ENCODE measurements at regions not wholly inside any gene's neighbourhood (a gene's known extent, or its start where the extent isn't known, plus 50 kb on each side); places are given as distances from the start of the nearest gene placed in this dataset.
"Not testable (repeated sequence)": the region's sequence is repeated elsewhere in the genome, so short reads cannot be mapped to it uniquely, and the experiment has no call there.

GRCh38 chr14:97077253-97077653 is 280.1 kb downstream of the VRK1 start:
- DNase-seq, result peak; percentile 68

GRCh38 chr14:97077687-97078086 is 280.5 kb downstream of the VRK1 start:
- no peak for DNase-seq

DNA sequence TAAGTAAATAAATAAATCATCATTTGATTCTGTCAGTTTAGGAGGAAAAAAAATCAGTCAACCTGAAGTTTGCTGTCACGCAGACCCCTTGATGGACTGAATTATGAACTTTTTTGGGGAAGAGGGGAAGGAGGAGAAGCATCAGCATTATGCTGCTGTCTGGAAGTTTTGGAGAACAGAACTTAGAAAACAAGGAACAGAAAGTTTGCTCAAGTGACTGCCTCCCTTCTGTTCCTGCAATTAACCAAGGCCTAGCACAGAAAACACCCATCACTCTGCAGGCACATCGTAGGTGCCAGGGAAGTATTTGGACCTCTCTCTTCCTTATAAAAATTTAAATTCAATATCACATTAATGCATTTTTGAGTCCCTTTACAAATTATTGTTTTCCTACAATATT is 283.8 kb downstream of the VRK1 start:
- no peak for DNase-seq

GRCh38 chr14:97095269-97095668 is 298.1 kb downstream of the VRK1 start:
- DNase-seq, result no peak

- no peak for DNase-seq
Observed at GRCh38 chr14:97097296-97097695, 300.1 kb downstream of the VRK1 start.

DNA sequence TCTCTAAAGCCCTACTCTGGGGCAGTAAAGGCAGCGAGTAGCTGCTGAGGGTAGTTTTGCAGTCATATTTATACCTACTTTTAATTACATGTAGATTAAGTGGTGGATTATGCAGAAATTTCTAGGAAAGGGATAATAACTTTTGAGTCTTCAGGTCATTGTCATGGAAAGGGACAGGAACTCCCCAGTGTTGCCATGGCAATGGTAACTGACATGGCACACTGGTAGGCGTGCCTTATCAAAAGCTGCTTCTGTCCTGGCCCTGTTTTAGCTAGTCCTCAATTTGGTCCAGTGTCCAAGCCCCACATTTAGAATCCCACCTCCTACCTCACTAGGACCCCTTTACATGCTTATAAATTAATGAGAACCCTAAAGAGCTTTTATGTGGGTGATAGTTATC is 303.1 kb downstream of the VRK1 start:
- DNase-seq, result no peak

DNA sequence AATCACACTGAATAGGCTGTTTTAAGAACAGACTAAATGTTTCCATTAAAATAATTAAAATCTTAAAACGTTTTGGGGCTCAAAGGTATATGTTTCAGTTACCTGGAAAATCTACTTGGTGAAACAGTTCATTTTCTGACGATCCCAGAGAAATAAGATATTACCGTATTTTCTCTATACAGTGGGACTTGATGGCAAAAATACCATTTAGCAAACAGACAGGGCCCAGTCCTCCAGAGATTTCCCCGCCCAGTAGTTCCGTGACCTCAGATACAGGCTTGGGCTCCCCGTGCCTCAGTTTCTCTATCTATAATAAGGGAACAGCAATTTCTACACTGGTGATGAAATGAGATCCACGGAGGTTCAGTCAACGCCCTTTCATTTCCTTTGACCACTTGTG is 304.4 kb downstream of the VRK1 start:
- DNase-seq, result no peak

GRCh38 chr14:97104029-97104428 is 306.8 kb downstream of the VRK1 start:
- DNase-seq, result no peak

GRCh38 chr14:97106166-97106565 is 309.0 kb downstream of the VRK1 start:
- no peak for DNase-seq

DNA sequence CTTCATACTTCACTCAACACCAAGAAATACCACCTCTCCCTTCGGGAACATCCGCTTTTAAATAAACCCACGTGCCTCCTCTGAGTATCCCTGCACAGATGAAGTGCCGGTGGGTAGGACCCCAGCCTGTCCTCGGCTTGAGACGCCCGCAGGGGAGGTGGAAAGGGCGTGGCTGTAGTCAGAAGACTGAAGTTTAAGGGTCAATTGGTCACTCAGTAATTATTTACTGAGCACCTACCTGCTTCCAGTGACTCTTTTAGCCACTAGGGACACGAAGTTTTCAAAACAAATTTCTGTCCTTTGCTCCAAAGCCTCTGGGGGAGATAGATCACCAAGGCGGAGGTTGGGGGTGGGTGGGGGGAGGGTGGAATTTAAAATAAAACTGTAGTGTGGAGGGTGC is 309.4 kb downstream of the VRK1 start:
- DNase-seq, result no peak

DNA sequence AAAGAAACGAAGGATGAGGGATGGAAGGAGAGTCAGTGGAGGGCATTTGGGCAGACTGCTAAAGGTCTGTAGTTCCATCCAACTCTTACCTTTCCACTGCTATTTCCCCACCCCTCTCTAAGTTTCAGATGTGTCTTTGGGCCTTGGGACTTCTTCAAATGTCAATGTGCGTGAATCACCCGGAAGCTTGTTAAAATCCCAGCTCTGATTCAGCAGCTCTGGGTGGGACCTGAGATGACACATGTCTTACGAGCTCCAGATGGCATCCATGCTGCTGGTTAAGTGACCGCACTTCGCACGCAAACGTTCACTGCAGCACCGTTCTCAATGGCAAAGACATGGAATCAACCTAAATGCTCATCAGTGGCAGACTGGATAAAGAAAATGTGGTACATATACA is 309.9 kb downstream of the VRK1 start:
- DNase-seq, result no peak

GRCh38 chr14:97107760-97108159 is 310.6 kb downstream of the VRK1 start:
- no peak for DNase-seq

- no peak for DNase-seq
Observed at GRCh38 chr14:97109234-97109633, 312.1 kb downstream of the VRK1 start.

GRCh38 chr14:97113339-97113738 is 316.2 kb downstream of the VRK1 start:
- no peak for DNase-seq

DNA sequence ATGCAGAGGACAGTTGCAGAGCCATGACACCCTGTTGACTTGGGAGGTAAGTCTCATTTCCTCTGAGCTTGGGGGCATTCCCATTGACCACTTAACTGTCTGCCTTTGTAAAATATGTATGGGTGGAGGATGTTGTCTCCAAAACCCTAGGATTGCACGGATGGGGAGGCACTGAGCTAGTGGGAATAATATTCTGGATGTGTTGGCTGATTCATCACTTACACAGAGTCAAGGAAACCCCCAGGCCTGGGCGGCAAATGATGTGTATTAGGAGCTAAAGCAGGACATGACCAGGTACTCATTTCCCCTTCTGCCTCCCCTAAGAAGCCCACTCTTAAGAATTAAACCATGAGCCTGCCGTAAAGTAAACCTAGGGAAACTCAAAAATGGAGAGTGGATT is 319.4 kb downstream of the VRK1 start:
- DNase-seq, result no peak

GRCh38 chr14:97117693-97118092 is 320.5 kb downstream of the VRK1 start:
- DNase-seq, result no peak

DNA sequence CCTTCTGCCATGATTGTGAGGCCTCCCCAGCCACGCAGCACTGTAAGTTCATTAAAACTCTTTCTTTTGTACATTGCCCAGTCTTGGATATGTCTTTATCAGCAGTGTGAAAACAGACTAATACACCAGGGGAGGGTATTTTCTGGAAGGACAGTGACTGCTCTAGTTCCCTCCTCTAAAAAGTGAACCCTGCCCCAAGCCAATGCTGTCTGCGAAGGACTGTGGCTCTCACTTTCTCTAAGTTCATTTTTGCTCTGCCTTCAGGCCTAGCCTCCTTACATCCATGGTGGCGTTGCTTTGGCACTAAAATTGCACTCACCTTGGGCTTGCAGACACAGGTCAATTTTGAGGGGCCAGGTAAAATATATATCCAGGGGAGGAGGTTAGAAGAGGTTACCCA is 323.0 kb downstream of the VRK1 start:
- DNase-seq, result no peak

GRCh38 chr14:97120611-97121031 is 323.4 kb downstream of the VRK1 start:
- no peak for DNase-seq

GRCh38 chr14:97129639-97130038 is 332.5 kb downstream of the VRK1 start:
- no peak for DNase-seq

DNA sequence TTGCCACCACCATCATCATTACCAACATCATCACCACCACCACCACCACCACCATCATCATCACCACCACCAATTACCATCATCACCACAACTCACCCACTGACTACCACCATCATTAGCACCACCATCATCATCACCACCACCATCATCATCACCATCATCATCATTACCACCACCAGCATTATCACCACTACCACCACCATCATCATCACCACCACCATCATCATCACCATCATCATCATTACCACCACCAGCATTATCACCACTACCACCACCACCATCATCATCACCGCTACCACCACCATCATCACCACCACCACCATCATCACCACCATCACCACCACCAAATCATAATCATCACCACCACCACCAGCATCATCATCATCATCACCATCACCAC is 338.7 kb downstream of the VRK1 start:
- DNase-seq, result not testable (repeated sequence)

- DNase-seq, result no peak
Observed at GRCh38 chr14:97137705-97138104, 340.5 kb downstream of the VRK1 start.

GRCh38 chr14:97138801-97139200 is 341.6 kb downstream of the VRK1 start:
- no peak for DNase-seq

GRCh38 chr14:97143011-97143410 is 345.8 kb downstream of the VRK1 start:
- DNase-seq, result no peak

GRCh38 chr14:97143456-97143855 is 346.3 kb downstream of the VRK1 start:
- DNase-seq, result no peak

DNA sequence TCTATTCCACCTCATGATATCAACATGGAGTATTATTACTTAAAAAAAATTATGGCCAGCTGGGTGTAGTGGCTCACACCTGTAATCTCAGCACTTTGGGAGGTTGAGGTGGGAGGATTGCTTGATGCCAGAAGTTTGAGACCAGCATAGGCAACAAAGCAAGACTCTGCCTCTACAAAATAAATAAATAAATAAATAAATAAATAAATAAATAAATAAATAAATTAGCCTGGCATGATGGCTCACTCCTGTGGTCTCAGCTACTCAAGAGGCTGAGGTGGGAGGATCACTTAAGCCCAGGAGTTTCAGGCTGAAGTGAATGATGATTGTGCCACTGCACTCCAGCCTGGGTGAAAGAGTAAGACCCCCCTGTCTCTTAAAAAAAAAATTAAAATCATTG is 350.8 kb downstream of the VRK1 start:
- not testable (repeated sequence) for DNase-seq

- no peak for DNase-seq
Observed at GRCh38 chr14:97149775-97150174, 352.6 kb downstream of the VRK1 start.
